ENCODE measurements at regions not wholly inside any gene's neighbourhood (a gene's known extent, or its start where the extent isn't known, plus 50 kb on each side); places are given as distances from the start of the nearest gene placed in this dataset.
A peak's percentile ranks its signal among the peaks of the same experiment; 100 is the strongest.

GRCh38 chr2:9681427-9681817, 50.6 kb upstream of the YWHAQ start:
- DNase-seq: no peak

DNA sequence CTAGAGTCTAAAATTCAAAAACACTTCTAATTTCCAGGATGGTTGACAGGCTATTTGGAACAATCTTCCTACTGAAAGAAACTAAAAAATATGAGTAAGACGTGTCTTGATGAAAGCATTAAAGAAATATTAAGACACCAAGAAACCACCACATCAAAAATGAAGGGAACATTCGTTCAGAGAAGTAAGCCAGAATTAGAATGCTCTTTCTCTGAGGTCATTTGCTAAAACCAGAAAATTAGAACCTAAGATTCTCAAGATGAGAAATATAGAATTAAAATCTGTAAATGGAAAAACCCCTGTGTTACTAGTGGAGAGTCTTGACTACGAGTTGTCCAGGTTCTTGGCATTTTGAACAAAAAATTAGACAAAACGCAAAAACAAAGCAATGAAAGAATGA, 54.8 kb upstream of the YWHAQ start:
- no peak for DNase-seq

- no peak for DNase-seq
These were observed 55.3 kb upstream of the YWHAQ start for GRCh38 chr2:9686061-9686460.

DNA sequence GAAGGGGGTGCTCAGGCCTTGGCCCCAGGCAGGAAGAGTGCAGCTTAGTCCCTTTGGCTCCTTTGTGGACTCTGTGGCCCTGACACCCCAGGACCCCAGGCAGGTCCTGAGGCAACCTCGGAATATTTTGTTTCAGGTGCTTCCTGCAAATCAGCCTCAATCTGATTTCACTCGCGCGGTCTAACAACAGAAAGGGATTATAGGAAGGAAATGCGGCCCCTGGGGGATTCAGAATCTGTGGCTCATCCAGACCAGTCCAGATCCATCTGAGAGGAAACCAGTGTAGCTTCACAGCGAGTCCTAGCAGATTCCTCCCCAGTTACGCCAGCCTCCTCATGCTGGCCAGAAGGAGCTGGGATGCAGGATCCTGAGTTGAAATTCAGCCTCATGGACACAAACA, 59.5 kb upstream of the YWHAQ start:
- no peak for DNase-seq

GRCh38 chr2:9690716-9691498, 60.1 kb upstream of the YWHAQ start:
- DNase-seq: no peak

GRCh38 chr2:9692456-9693195, 61.8 kb upstream of the YWHAQ start:
- DNase-seq: no peak

GRCh38 chr2:9693196-9693491, 62.3 kb upstream of the YWHAQ start:
- no peak for DNase-seq

DNA sequence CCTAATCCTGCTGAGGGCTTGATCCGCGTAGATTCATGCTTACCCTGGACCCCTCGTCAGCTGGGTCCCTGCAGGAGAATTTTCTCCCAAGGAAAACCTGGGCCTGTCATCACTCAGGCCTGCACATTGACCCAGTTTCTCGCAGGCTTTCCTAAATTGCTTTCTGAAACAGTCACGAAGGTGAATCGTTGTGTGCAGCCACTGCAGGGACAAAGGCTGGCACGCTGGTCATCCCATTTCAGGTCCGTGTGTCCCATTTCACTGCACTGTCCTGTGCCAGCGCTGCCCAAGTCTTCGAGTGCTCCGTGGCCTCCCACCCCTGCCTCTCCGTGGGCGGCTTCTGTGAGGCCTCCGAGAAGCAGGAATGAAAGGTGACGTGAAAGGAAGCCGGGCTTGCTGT, 62.8 kb upstream of the YWHAQ start:
- DNase-seq: no peak

DNA sequence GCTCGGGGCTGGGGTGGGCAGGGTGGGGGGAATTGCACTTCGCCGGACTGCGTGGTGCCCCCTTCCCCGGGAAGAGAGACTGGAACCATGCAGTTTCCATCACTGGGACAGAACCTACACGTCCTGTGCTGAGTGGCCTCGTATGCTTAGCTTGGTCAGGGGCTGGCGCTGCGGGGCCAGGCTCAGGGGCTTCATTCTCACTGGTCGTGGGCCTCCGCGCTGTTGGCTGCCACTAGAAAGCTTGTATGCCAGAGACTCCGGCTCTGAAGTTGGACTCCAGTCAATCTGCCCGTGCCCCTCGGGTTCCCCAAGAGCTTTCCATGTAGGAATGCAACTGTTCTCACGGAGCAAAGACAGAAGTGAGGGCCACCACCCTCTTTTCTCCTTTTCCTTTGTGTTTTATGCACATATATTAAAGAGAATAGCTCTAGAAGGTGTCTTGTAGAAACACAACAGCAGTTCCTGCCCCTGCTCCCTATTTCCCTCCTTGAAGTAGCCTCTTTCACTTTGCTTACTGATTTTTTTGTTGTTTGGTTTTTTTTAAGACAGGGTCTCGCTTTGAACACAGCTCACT, 64.0 kb upstream of the YWHAQ start:
- DNase-seq: no peak

DNA sequence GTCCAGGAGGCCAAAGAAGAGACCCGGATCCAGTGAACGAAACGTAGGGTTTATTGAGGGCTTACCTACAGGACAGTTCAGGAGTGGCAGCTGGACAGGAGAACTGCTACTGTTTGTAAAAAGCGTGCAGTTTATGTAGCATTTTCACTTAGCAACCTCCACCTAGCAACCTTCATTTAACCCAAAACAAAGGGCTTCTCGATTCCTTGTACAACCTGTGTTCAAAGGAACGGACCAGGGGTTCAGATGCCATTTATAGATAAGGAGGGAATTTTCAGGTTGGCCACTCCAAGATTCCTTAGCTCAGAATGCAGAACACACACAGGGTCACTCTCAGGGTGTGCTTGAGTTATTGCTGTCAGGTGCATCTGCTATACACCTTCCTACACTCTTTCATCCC, 65.1 kb upstream of the YWHAQ start:
- no peak for DNase-seq

- DNase-seq: no peak
These were observed 65.9 kb upstream of the YWHAQ start for GRCh38 chr2:9696731-9697130.

DNA sequence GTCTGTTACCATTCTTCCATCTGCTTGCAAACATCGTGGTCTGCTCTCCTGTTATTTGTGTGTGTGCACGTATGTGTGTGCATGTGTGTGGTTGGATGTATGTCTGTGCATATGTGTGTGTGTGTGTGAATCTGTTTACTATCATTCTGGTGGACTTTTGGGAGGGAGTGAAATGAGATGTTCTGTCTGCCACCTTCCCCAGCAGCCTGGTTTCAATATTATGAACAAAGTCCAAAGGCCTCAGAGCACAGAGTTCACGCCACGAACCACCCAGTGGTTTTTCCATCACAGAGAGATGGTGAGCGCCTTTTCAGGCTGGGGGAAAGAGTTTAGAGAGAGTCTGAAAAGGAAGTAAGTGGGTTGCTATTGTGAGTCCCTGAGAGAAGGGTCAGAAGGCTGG, 67.1 kb upstream of the YWHAQ start:
- no peak for DNase-seq

- no peak for DNase-seq
These were observed 68.6 kb upstream of the YWHAQ start for GRCh38 chr2:9699139-9700108.

DNA sequence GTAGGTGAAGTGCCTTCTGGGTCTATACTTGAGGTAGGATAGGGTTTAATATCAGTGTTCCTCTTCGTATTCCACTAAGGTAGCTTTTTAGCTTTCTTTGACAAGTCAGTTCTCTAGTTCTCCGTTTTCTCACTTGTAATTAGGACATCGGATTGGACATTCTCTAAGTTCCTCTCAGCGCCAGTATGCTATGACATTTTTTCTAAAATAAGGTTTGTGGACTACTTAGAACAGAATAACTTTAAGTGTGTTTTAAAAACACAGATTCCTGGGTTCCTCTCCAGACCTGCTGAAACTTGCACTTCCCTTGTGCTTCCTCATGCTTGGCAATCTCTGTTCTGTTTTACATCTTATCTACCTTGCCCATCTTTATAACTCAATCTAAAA, 69.3 kb upstream of the YWHAQ start:
- DNase-seq: no peak

GRCh38 chr2:9702604-9703084, 71.8 kb upstream of the YWHAQ start:
- no peak for DNase-seq

- no peak for DNase-seq
These were observed 72.4 kb upstream of the YWHAQ start for GRCh38 chr2:9703085-9703678.

GRCh38 chr2:9703701-9704221, 73.0 kb upstream of the YWHAQ start:
- DNase-seq: no peak

DNA sequence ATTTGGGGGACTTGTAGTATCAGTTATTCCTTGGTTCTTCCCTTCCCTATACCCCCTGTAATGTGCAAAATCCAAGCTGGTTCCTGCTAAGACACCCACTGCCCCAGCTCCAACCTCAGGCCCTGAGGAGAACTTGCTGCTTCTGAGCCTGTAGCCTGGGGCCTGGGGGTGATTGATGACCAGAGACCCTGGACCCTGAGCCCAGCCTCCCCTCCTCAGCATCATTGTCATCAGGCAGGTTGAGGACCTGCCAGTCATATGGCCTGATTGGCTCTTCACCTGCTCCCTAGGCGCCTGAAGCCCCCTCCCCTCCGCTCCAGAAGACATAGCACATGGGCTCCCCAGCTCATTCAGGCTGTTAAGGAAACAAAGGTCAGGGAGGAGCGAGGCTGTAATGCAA, 73.8 kb upstream of the YWHAQ start:
- DNase-seq: no peak

DNA sequence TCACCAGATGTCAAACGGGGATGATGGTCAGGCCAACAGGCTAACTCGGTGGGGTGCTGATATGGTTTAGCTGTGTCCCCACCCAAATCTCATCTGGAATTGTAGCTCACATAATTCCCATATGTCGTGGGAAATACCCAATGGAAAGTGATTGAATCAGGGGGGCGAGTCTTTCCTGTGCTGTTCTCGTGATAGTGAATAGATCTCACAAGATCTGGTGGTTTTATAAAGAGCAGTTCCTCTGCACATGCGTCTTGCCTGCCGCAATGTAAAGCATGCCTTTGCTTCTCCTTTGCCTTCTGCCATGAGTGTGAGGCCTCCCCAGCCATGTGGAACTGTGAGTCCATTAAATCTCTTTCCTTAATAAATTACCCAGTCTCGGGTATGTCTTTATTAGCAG, 74.4 kb upstream of the YWHAQ start:
- no peak for DNase-seq

DNA sequence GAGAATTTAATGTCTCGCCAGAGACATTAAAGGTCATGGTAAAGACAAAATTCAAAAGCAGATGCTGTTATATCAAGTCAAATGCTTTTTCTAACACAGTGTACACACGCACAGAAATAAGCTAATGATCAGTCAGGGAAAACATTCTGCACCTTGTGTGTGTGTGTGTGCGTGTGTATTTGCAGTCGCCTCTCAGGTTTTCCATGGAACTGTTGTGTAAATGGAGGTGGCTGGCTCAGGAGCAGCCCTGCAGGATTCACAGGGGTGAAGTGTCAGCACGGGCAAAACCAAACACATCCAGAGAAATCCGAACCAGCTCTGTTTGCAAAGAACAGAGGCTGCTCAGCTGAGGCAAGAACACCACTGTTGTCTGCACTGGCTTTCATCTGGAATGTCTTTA, 76.2 kb upstream of the YWHAQ start:
- DNase-seq: peak; percentile 17

DNA sequence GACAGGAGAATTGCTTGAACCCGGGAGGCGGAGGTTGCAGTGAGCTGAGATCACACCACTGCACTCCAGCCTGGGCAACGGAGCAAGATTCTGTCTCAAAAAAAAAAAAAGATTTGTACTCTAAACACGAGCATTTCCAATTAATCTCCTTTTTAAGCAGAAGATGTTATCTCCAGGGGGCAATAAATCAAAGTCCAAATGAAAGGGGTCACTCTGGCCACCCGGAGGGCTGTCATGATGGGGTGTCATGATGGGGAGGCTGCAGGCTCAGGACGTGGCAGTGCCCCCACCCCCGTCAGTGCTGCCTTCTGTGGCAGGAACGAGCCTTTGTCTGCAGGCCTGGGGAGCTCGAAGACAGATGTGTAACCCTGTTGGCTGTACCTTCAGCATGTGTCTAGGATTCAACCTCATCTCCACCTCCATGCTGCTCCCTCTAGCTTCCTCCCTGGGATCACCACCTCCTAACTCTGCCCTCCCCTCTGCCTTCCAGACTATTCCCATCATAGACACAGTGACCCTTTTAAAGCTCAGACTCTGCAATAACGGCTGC, 76.9 kb upstream of the YWHAQ start:
- no peak for DNase-seq
